ENCODE measurements at regions not wholly inside any gene's neighbourhood (a gene's known extent, or its start where the extent isn't known, plus 50 kb on each side); places are given as distances from the start of the nearest gene placed in this dataset.

DNA sequence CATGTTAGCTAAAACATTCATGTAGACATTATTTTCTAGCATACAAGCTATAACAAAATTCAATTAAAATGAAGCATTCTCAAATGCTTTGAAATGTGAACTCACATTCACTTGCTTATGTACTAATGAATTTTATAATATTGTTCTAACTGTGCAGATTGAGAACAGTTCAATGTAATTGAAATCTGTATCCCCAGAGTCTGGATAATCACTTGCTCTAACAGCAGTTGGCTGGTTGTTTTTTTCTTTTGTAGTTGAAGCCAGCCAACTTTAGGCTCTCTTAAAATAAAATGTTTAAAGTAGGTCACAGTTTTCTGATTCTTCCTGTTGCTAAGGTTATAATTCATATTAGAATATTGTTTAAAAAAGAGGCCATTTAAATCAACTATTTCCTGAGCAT is 438.9 kb downstream of the NAF1 start:
- DNase-seq (ENCODE audit: insufficient read length, low spot score) = no peak
- no peak for TF ChIP-seq POLR2AphosphoS5 (IDR thresholded peaks at IDR 0.05; ENCODE audit: low read depth, low read length)
- TF ChIP-seq TAF1 (IDR thresholded peaks at IDR 0.05; ENCODE audit: low read depth, low read length) = no peak
- no peak for TF ChIP-seq SPI1 (IDR thresholded peaks at IDR 0.05; ENCODE audit: low read depth, low read length)
- TF ChIP-seq PAX5 (IDR thresholded peaks at IDR 0.05; ENCODE audit: insufficient read depth, low read length, severe bottlenecking) = no peak
- TF ChIP-seq POLR2A (IDR thresholded peaks at IDR 0.05; ENCODE audit: low read depth, low read length) = no peak
- TF ChIP-seq POU2F2 (IDR thresholded peaks at IDR 0.05; ENCODE audit: low read depth, low read length) = no peak

DNA sequence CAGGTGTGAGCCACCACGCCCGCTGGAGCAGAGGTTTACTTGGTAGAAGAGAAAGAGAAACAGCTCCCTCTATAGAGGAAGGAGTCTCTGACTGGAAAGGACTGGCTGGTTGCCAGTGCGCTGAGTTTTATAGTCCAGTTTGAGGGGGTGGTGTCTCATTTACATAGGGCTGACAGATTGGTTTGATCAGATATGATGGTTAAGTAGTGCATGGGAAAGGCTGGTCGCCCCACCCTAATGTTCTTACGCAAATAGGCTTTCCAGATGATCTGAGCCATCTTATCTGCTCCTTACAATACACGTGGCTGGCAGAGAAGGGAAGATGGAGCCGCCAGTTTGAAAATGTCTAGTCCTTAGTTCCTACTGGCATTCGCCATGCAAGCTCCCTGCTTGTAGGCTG is 439.5 kb downstream of the NAF1 start:
- no peak for DNase-seq (ENCODE audit: insufficient read length, low spot score)
- TF ChIP-seq POLR2AphosphoS5 (IDR thresholded peaks at IDR 0.05; ENCODE audit: low read depth, low read length) = no peak
- no peak for TF ChIP-seq SPI1 (IDR thresholded peaks at IDR 0.05; ENCODE audit: low read depth, low read length)
- no peak for TF ChIP-seq POU2F2 (IDR thresholded peaks at IDR 0.05; ENCODE audit: low read depth, low read length)
- no peak for TF ChIP-seq POLR2A (IDR thresholded peaks at IDR 0.05; ENCODE audit: low read depth, low read length)
- no peak for TF ChIP-seq PAX5 (IDR thresholded peaks at IDR 0.05; ENCODE audit: insufficient read depth, low read length, severe bottlenecking)
- no peak for TF ChIP-seq TAF1 (IDR thresholded peaks at IDR 0.05; ENCODE audit: low read depth, low read length)
- FAIRE-seq = no peak

More for the DNA sequence above, 438.9 kb downstream of the NAF1 start:
- FAIRE-seq = no peak

DNA sequence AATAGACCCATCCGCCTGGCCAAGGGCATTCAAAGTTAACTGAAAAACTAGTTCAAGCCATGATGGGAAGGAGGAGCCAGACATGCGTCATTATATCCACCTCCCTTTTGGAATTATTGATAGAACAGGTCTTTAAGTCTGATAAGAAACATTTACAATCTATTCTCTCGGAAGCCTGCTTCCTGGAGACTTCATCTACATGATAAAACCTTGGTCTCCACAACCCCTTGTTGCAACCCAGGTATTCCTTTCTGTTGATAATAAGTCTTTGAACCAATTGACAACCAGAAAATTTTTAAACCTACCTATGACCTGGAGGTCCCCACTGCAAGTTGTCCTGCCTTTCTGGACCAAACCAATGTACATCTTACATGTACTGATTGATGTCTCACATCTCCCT is 451.3 kb downstream of the NAF1 start:
- no peak for FAIRE-seq

DNA sequence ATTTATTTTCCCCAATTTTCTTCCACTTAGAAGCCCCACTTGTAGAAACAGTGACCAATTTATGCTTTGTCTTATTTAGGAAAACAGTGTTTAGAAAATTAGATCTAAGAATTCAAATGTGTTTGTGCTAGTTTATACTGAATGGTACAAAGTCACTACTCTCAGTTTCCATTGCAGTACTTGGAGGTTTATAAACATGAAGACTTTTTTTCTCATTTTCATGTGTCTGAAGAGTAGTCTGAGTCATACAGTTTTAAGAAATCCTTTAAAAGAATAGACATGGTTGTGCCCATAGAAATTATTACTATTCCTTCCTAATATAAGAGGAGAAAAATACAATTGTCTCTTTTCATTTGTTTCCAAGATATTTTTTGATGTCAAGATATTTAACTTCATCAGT is 458.7 kb downstream of the NAF1 start:
- FAIRE-seq (no peak), DNase-seq (ENCODE audit: insufficient read length, low spot score) (no peak)
- TF ChIP-seq POU2F2 (IDR thresholded peaks at IDR 0.05; ENCODE audit: low read depth, low read length) (no peak), PAX5 (IDR thresholded peaks at IDR 0.05; ENCODE audit: insufficient read depth, low read length, severe bottlenecking) (no peak), SPI1 (IDR thresholded peaks at IDR 0.05; ENCODE audit: low read depth, low read length) (no peak), POLR2AphosphoS5 (IDR thresholded peaks at IDR 0.05; ENCODE audit: low read depth, low read length) (no peak), TAF1 (IDR thresholded peaks at IDR 0.05; ENCODE audit: low read depth, low read length) (no peak)

More for the DNA sequence above, 451.3 kb downstream of the NAF1 start:
- TF ChIP-seq POU2F2 (IDR thresholded peaks at IDR 0.05; ENCODE audit: low read depth, low read length) (no peak), PAX5 (IDR thresholded peaks at IDR 0.05; ENCODE audit: insufficient read depth, low read length, severe bottlenecking) (no peak), POLR2A (IDR thresholded peaks at IDR 0.05; ENCODE audit: low read depth, low read length) (no peak), POLR2AphosphoS5 (IDR thresholded peaks at IDR 0.05; ENCODE audit: low read depth, low read length) (no peak), TAF1 (IDR thresholded peaks at IDR 0.05; ENCODE audit: low read depth, low read length) (no peak), SPI1 (IDR thresholded peaks at IDR 0.05; ENCODE audit: low read depth, low read length) (no peak)
- DNase-seq (ENCODE audit: insufficient read length, low spot score) = no peak

DNA sequence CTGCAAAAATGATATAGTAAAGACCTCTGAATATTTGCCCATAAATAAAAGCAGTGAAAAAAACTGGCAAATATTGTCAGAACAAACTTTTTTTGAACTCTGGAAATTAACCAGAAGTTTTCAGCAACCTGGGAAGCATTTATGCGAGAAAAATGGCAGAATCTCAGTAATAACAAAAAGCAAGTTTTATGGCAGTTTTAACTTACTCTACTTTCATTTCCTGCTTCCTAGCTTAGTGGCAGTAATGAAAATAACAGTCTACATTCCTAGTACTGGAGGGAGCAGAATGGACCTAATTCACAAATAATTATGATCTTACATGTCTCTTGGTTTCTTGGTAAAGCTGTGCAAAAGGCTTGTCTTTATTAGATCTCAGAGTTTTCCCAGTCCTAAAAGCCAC is 460.1 kb downstream of the NAF1 start:
- TF ChIP-seq TAF1 (IDR thresholded peaks at IDR 0.05; ENCODE audit: low read depth, low read length) = no peak
- no peak for TF ChIP-seq POU2F2 (IDR thresholded peaks at IDR 0.05; ENCODE audit: low read depth, low read length)
- no peak for TF ChIP-seq PAX5 (IDR thresholded peaks at IDR 0.05; ENCODE audit: insufficient read depth, low read length, severe bottlenecking)
- TF ChIP-seq SPI1 (IDR thresholded peaks at IDR 0.05; ENCODE audit: low read depth, low read length) = no peak
- no peak for TF ChIP-seq POLR2AphosphoS5 (IDR thresholded peaks at IDR 0.05; ENCODE audit: low read depth, low read length)
- no peak for TF ChIP-seq POLR2A (IDR thresholded peaks at IDR 0.05; ENCODE audit: low read depth, low read length)
- DNase-seq (ENCODE audit: insufficient read length, low spot score) (no peak), FAIRE-seq (no peak)

DNA sequence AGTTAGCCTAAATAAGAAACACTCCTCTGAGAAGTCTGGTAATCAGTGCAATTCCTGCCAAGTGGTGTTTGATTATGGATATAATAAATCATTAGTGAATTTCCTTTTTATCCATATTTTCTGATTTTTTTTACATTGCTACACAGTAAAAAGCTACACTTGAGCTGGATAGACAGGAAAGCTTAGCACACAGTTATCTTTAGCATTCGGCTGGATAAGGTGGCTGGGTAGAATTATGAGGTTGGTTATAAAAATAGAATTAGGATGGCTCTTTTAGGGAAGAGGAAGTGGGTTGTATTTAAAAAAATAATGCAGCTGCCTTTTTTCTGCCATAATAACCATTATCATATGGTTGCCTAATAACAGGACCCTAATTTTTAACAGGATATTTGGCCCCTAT is 460.6 kb downstream of the NAF1 start:
- FAIRE-seq = no peak
- TF ChIP-seq TAF1 (IDR thresholded peaks at IDR 0.05; ENCODE audit: low read depth, low read length) (no peak), POLR2AphosphoS5 (IDR thresholded peaks at IDR 0.05; ENCODE audit: low read depth, low read length) (no peak), SPI1 (IDR thresholded peaks at IDR 0.05; ENCODE audit: low read depth, low read length) (no peak), POLR2A (IDR thresholded peaks at IDR 0.05; ENCODE audit: low read depth, low read length) (no peak), POU2F2 (IDR thresholded peaks at IDR 0.05; ENCODE audit: low read depth, low read length) (no peak), PAX5 (IDR thresholded peaks at IDR 0.05; ENCODE audit: insufficient read depth, low read length, severe bottlenecking) (no peak)
- DNase-seq (ENCODE audit: insufficient read length, low spot score) = no peak

DNA sequence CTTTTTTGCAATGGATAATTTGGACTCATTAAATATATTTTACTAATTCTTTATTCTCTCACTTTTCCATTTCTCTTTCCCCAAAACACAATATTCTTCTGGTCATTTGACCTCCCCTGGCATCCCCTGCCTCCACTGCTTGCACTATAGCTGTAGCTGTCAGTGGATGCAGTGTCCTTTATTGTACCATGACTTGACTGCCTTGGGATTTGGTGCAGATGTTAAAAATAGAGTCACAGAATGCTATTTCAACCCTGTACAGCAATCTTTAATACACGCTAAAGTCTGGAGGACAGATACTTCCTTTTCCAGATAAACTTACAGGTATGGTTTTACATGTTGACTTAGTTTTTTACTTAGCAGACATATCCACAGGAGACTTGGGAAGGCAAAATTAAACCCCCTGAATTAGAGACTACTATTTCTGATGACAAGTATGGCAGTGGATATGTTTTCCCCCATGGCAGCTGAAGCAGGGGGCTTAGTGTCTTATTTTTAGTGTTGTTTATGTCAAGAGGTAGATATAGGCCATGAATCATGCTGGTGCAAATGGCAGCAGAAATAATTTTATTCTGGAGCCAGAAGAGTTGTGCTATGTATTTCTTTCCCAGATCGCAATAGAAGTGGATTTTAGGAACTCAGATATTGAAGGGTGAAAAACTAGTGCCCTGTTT is 461.4 kb downstream of the NAF1 start:
- no peak for TF ChIP-seq POLR2A (IDR thresholded peaks at IDR 0.05; ENCODE audit: low read depth, low read length)
- no peak for TF ChIP-seq SPI1 (IDR thresholded peaks at IDR 0.05; ENCODE audit: low read depth, low read length)
- no peak for TF ChIP-seq POLR2AphosphoS5 (IDR thresholded peaks at IDR 0.05; ENCODE audit: low read depth, low read length)
- TF ChIP-seq PAX5 (IDR thresholded peaks at IDR 0.05; ENCODE audit: insufficient read depth, low read length, severe bottlenecking) = no peak
- TF ChIP-seq TAF1 (IDR thresholded peaks at IDR 0.05; ENCODE audit: low read depth, low read length) = no peak
- TF ChIP-seq POU2F2 (IDR thresholded peaks at IDR 0.05; ENCODE audit: low read depth, low read length) = no peak
- no peak for FAIRE-seq
- DNase-seq (ENCODE audit: insufficient read length, low spot score) = no peak

DNA sequence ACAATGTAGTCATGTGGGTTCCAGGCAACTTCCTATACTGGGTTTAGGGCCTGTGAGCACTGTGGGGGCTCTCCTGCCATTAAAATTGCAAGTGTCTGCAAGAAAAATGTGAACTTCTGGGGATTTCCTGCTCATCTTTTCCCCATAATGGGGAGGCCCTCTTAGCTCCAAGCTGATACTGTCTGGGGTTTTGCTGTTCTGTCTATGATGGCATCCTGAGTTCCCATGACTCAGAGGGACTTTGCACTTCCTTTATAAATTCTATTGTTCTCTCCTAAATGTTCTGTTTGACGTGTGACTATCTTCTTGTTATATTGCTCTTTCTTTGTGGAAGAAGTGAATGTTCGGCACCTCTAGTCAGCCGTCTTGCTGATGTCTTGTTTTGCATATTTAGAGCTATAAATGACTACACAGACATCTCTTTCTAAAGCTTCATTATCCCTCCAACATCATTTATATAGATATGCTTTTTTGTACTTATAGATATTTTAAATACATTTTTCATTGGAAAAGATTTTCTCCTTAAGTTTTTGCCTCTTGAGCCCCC is 465.8 kb downstream of the NAF1 start:
- FAIRE-seq (no peak), DNase-seq (ENCODE audit: insufficient read length, low spot score) (no peak)
- TF ChIP-seq TAF1 (IDR thresholded peaks at IDR 0.05; ENCODE audit: low read depth, low read length) = no peak
- no peak for TF ChIP-seq PAX5 (IDR thresholded peaks at IDR 0.05; ENCODE audit: insufficient read depth, low read length, severe bottlenecking)
- TF ChIP-seq POU2F2 (IDR thresholded peaks at IDR 0.05; ENCODE audit: low read depth, low read length) = no peak
- no peak for TF ChIP-seq POLR2A (IDR thresholded peaks at IDR 0.05; ENCODE audit: low read depth, low read length)
- TF ChIP-seq POLR2AphosphoS5 (IDR thresholded peaks at IDR 0.05; ENCODE audit: low read depth, low read length) = no peak
- TF ChIP-seq SPI1 (IDR thresholded peaks at IDR 0.05; ENCODE audit: low read depth, low read length) = no peak

DNA sequence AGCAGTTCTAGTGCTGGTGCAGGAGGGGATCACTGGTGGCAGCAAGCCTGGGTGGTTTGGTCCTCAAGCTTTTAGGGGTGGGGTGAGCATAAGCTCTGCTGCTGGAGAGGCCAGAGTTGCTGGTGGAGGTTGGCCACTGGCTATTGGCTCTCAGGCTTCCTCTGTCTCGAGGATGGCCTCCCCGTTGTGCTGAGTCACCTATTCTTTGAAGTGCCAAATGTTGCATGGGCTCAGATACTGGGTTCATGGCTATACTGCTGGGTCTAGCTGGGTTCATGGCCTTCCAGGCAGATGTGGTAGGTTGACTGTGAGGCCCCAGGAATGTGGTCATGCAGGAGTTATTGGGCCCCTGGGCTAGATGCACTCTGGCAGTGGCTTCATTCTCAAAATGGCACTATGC is 466.3 kb downstream of the NAF1 start:
- no peak for FAIRE-seq
- TF ChIP-seq POLR2A (IDR thresholded peaks at IDR 0.05; ENCODE audit: low read depth, low read length) (no peak), POU2F2 (IDR thresholded peaks at IDR 0.05; ENCODE audit: low read depth, low read length) (no peak), PAX5 (IDR thresholded peaks at IDR 0.05; ENCODE audit: insufficient read depth, low read length, severe bottlenecking) (no peak), SPI1 (IDR thresholded peaks at IDR 0.05; ENCODE audit: low read depth, low read length) (no peak), POLR2AphosphoS5 (IDR thresholded peaks at IDR 0.05; ENCODE audit: low read depth, low read length) (no peak), TAF1 (IDR thresholded peaks at IDR 0.05; ENCODE audit: low read depth, low read length) (no peak)

More for the DNA sequence above, 466.3 kb downstream of the NAF1 start:
- DNase-seq (ENCODE audit: insufficient read length, low spot score) = no peak

Data from GM12891 (cell line).